SHP77 treated with DMSO at 0.1 percent for 48 hours (cell line): ENCODE measurements at regions not wholly inside any gene's neighbourhood (a gene's known extent, or its start where the extent isn't known, plus 50 kb on each side); places are given as distances from the start of the nearest gene placed in this dataset.

Source experiments
- DNase-seq: peaks from one replicate; lab custom pipeline; 2025; lab: John Stamatoyannopoulos, UW

DNA sequence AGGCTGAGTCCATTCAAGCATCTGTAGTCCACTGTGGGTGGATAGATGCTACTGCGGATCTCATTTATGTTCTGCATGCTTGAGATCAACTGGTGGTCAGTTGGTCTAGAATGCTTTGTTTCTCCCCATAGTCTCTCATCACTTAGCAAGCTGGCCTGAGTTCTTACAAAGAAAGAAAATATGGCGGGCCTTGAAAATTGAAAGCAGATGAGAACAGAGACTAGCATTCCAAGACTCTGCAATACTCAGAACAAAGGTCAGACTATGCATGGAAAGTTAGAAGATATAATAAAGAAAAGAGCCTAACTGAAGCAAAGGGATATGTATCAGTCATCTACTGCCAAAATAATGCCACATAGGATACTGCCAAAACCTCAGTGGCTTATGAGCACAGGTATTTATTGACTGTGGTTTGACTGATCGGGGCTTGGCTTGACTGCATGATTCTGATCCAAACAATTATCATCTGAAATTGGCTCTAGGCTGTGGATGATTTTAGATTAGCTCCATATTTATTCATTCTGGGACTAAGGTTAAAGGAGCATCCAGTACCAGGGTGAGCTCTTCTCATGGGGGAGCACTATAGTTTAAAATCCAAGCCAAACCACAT is 258.9 kb downstream of the TAF11L14 start:
- no peak for DNase-seq

DNA sequence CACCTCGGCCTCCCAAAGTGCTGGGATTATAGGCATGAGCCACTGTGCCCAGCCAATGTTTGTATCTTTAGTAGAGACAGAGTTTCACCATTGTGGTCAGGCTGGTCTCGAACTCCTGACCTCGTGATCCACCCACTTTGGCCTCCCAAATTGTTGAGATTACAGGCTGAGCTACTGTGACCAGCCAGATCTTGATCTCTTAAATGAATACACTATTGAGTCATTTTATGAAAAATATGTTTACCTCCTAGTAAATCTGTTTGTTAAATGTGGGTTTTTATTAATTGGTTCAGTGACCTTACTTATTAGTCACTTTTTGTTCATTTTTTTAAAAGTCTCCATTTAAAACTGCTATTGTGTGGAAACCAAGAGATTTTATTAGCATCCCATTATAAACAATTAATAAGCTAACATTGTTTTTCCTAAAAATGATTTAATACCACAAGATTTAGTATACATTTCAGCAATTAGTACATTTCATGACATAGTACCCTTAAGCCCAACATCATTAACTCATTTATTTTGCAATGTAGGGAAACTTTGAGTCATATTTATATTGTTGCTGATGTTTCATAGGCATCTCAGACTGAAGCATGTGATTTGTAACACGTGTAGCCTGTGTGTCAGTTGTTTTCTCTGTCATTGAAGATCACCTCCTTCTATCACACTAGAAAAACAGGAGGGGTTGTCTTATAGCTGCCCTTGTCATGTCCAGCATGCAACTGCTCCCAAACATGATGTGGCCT is 261.2 kb downstream of the TAF11L14 start:
- DNase-seq, result no peak

DNA sequence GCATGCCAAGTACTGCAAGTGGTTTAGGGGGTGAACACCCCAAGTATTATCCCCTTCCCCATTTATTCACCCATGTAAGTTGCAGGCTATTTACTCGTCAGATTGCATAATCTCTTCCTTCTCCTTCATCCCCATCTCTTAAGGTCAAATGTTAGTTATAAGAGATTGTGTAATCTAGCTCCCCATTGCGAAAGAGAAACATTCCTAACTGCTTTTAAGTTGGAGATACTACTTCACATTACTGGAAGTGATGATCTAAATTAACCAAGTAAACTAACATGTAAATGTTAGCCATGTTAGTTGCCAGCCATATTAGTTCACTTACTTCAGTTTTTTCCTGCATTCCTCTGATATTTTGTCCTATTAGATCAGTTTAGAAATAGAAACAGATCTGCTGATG is 262.3 kb downstream of the TAF11L14 start:
- no peak for DNase-seq

DNA sequence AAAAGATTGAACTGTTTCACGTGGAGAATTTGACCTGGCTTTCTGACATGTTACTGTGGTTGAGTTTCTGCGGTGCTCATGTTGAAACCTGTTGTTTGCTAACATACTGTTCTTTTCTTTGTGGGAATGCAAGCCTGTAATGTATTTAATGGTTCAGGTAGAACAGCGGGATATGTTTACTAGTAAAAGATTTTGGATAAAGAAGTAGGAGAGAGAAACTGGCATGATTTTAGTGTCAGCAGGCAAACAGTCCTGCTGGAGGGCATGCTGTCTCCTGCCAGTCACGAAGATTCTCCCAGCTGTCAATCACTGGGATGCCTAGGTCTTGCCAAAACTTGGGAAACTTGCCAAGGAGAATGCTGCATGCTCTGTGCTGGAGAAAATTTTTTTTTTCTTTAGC is 263.5 kb downstream of the TAF11L14 start:
- DNase-seq, result no peak

DNA sequence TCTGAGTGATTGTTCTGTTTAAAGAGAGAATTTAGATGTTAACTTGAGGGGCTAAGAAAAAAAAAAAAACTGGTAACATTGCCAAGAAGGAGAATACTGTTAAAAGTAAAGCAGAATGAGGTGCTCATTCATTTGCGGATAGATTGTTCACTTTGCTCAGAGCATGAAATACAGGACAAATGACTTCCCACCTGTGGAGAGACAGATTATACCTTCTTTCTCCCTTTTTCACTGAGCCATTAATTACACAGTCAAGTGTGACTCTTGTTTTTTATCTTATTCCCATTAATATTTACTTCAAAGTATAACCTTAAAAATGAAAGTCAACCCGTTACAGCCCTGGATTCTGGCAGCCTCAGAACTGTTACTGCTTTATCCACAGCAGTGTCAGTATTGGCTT is 264.5 kb downstream of the TAF11L14 start:
- DNase-seq, result no peak

DNA sequence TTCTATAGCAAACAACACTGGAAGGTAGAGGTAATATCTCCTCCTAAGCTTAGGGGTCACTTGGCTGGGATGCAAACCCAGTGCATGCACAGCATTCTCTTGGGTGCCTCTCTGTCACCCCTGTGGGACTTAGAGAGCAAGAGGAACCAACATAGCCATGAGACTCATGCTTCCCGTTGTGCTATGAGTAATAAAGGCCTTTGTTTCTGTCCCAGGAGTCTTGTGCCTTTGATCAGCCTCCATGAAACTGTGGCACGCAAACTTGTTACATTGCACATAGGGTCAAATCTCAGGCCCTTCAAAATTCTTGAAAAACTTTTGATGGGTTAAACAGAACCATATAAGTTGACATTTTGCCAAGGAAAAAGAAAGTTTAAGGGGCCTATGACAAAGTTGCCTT is 272.8 kb downstream of the TAF11L14 start:
- DNase-seq, result no peak

DNA sequence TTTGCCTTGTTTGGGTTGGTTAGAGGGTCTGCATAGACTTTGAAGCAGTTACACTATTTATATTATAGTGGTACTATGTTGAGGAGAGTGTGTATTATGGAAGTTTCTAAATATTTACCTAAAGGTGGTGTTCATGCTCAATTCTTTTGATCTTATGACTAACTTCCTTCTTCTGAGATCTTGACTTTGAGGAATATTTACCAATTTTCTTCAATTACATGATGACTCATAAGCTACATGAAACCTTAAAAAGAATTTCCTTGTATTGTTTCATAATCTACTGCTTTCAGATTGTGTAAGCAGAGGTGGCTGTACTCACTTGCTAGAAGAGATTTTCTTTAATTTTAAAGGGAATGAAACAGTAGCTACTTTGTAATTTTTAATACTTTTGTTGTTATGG is 276.1 kb downstream of the TAF11L14 start:
- DNase-seq, result no peak

DNA sequence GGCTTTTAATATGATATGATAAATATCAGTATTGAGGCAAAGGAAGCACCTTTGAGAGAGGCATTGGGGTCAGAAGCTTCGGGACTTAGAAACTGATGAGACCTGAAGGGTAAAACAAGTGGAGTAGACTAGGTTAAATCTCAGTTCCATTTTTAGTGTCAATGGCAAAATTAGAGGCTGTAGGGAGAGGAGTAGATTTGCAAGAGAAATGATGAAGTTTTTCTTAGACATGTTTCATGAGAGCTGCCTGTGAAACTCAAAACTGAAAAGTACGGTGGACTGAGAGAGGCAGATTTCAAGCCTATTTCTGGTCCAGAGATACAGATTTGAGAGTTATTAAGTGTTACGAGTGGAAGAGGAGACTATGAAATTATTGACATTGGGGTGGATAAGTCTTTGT is 278.5 kb downstream of the TAF11L14 start:
- DNase-seq, result no peak

DNA sequence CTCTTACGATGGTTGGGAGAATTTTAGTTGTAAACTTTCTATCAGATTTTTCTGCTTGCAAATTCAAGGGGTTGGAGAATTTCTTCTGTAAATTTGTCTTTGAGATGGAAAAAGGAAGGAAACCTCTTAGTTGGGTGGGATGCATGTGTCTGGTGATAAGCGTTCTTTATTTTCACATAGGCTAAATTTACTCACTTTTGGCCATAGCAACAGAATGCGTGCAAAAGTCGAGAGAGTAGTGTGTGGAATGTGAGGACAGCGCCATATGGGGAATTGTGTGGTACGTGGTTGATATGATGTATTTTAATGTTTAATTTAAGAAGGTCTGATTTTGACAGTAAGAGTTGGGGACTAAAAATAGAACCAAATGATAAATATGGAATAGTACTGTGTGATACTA is 282.2 kb downstream of the TAF11L14 start:
- no peak for DNase-seq

DNA sequence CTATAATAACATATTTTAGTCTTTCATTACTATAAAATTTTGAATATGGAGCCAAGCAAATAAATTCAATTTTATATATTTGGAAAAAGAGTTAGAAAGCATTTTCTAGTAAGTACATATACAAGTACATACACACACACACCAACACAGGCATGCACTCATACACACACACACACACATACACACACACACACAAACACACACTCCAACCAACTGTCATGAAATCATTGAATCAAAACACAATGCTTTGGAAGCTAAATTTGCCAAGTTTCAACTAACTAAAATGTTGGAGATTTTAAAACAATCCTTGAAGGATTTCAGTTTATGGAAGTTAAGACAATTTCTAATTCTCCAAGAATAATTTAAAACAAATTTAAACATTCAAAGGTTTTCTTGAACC is 283.2 kb downstream of the TAF11L14 start:
- no peak for DNase-seq

DNA sequence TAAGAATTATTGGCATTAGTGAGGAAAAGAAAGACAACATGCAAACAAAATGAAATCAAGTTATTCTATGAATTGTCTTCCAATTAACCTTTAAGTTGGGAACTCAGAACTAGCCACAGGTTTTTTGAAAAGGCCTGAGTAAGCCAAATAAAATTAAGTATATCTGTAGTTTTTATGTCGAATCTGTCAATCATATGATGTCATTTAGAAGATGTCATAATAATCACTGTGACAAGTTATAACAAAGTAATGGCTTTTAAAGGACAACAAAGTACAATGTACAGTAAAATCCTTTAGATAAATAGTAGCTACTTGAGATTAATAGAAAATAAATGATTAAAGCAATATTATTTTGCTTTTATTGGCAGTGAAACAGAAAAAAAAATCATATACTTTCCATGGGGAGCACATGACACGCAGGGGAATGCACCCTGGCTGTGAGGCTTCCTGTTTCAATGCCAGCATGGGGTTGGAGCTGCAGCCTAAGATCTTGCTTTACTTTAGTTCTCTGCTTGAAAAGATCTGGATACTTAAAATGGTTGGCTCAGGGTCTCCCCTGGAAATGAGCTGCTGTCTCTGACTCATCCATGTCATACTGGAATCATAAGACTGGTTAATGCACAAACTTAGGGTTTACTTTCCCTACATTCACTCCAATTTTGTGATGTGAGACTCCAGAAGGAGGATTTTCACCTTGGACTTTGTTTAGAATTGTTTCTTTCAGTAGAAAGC is 284.3 kb downstream of the TAF11L14 start:
- no peak for DNase-seq

DNA sequence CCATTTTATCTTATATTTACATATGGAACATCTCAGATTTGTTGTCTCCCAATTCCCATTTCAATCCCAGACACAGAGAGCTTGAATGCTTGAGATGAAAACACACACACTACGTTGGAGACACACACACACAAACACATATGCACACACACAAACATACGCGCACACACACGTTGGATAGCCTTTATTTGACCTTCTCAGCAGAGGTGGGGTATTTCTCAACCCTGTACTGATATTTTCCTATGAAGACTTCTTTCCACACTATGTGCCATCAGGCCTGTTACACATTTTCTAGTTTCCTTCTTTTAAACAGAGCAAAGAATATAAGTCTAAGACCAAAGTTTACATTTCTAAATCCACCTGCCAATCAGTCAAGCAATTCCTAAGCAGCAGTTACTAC is 291.0 kb downstream of the TAF11L14 start:
- no peak for DNase-seq

DNA sequence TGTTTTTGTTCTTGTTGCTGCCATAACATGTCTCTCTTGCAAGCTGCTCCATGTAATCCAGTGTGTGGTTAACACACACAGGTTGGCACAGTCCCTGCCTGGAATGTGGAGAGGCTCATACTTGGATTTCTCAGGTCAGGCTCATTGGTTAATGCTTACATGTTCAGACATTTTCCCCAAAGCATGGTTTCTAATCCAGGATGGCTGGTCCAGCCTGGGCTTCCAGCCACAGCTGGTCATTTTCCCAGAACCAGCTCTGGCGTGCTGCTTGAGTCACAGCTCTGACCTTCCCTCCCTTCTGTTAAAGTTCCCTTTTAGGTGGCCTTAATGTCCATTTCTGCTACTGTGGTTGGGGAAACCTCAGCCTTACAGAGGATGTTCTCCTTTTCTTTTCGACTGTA is 294.3 kb downstream of the TAF11L14 start:
- DNase-seq, result no peak

DNA sequence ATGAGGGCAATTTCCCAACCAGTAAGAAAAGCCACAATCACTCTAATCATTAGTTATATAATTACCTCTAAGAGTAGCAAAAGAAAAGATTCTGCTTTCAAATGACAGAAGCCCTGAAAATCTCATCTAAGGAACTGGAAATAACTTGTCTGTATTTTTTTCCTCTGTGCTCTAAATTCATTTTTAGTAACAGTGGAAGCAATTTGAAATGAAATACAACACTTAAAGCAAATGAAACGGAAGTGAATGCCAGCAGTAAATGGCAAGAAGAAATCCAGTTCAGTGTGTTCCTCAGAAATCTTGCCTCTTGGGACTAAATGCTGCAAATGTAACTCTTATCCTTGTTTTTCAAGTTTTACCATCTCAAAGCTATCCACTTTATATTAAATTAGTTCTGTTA is 294.9 kb downstream of the TAF11L14 start:
- DNase-seq, result no peak

DNA sequence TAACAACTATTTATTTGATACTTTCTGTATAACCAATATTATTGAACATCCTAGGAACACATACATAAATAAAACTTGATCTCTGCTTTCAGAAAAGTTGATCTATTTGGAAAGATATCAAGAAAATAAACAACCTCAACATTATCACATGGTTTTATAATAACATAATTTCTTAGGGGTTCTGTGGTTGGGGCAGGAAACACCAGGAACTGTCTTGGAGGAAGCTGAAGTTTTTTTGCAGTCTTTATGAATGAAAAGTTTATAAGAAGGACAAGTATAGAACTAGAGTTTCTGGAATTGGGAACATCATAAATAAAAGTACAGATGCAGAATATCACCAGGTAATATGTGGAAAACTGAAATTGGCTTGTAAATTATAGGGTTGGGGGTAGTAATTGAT is 296.1 kb downstream of the TAF11L14 start:
- DNase-seq, result no peak

DNA sequence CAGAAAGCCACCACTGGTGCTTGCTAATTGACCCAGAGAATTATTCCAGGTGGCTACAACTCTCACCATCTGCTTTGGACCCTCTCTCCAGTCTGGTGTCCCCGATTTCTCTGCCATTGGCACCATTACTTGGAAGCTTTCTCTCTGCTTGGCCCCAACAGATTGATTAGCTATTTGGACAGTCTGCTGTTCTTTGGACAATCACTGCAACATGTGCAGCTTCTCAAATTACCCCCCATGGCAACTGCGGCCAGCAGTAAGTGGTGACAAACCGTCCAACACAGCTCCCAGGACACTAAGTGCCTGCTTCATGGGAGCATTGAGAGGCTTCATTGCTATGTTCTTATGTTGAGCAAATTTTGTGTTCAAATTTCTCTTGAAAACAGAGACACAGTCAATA is 309.8 kb downstream of the TAF11L14 start:
- no peak for DNase-seq

DNA sequence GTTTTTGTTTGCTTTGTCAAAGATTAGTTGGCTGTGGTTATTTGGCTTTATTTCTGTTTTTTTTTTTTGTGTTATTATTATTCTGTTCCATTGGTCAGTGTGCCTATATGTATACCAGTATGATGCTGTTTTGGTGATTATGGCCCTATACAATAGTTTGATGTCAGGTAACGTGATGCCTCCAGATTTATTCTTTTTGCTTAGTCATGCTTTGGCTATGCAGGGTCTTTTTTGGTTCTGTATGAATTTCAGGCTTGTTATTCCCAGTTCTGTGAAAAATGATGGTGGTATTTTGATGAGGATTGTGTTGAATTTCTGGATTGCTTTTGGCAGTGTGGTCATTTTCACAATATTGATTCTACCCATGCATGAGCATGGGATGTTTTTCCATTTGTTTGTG is 312.8 kb downstream of the TAF11L14 start:
- no peak for DNase-seq

DNA sequence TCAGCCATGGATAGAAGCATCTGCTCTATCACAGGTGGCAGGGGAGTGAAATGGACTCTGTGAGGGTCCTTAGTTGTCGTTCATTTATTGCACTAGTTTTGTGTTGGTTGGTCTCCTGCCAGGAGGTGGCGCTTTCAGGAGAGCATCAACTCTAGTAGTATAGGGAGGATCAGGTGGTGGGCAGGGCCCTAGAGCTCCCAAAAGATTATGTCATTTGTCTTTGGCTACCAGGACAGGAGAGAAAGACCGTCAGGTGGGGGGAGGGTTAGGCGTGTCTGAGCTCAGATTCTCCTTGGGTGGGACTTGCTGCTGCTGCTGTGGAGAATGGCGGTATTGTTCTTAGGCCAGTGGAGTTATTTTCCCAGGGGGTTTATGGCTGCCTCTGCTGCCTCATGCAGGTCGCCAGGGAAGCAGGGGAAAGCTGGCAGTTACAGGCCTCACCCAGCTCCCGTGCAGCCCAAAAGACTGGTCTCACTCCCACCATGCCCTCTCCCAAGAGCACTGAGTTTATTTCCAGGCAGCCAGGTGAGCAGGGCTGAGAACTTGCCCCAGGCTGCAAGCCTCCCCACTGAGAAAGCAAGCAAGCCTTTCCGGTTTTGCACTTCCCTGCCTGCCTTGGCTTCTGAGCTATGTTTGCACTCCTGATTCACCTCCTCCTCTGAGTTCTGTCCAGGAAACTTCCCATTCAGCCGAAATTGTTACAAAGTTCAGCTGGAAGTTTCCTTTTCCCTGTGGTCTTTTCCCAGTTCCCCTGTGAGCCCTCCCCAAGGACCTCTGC is 317.3 kb downstream of the TAF11L14 start:
- peak; percentile 64 for DNase-seq

DNA sequence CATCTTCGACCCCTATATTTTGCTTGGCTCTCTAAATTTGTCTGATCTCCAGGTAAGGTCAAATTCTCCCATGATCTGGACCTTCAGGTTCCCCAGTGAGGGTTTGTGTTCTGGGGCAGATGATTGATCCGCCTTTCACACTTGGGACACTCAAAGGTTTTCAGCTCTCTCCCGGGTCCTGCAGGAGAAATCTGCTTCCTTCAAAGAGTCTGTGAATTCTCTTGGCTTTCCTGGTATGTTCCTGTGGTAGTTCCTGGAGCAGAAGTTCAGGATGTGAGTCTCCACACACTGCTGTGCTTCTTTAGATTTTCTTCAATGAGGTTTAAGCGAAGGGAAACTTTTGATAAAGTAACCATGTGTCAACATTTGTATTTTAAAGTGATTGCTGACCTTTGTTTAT is 318.0 kb downstream of the TAF11L14 start:
- no peak for DNase-seq

DNA sequence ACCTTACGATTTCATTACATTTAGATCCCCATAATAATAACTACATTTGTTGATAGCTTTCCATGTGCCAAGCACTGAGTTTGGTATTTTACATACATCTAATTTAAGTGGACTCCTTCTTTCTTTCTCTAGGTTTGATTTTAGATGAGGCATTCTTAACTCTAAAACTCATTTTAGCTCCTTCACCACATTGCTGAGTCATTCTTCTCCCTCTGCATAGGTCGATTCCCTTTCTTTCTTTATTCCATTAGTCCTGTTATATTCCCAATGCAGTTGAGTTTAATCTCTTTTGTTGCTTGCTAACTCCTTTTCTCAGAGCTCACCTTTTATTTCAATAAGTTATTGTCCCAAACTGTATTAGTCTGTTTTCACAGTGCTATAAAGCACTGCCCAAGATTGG is 329.8 kb downstream of the TAF11L14 start:
- DNase-seq, result no peak

DNA sequence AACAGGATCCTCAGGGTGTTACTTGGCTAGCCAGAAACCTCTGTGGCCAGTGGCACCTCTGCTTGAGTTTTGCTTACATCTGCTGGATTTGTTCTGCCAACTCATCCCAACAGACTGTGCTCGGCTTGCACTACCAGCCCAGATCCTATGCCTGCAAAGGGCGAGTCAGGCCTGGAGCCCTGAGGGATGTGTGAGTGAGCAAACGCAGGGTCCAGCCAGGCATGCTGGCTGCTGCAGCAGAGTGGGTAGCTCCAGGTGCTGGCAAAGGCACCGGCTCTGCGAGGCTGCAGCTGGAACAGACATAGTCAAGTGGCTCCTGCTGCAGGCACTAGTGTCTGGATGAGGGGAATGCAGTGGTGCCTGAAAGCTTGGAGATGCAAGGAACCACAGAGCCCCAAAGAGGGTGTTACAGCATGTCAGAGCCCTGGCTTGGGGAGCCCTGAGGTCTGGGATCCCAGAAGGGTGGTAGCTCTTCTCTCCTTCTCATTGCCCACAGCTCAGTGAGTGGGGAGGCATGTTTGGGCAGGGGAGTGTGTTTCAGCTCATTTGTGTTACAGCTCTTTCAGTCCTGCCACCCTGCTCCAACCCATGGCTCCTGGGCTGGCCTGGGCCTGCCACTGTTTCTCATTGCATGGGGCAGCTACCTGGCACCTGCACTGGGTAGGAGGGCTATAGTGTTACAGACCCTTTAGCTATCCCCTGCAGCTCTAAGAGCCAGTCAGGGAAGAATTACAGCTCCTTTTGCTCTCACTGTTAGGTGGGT is 332.6 kb downstream of the TAF11L14 start:
- peak; percentile 35 for DNase-seq

DNA sequence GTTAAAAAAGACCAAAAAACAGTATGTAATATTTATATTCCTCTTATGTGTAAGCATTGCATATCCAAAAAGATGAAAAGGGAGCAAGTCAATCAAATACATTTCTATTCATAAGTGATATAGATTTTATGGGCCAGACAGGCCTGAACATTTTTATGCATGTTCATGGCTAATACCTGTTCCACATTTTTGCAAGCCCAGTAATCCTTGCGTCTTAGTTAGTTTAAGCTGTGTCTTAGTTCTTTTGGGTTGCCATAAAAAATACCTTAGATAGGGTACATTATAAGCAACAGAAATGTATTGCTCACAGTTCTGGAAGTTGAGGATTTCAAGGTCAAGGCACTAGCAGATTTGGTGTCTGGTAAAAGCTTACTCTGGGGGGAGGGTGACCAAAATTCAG is 342.1 kb downstream of the TAF11L14 start:
- no peak for DNase-seq
